HL-60 (cell line): ENCODE measurements at regions not wholly inside any gene's neighbourhood (a gene's known extent, or its start where the extent isn't known, plus 50 kb on each side); places are given as distances from the start of the nearest gene placed in this dataset.

Experiments used
- DNase-seq, 2 experiments: peaks; one replicate each; pipeline ENCODE4 v3.0.0-alpha.2; 2010 to 2020; ENCODE audit warnings: low read depth in 1 of 2, low spot score in 1 of 2
- H3K27ac ChIP-seq: fragments of 250-450 bp; sonication (Bioruptor Pico); replicated peaks from 2 replicates; pipeline ENCODE4 v1.5.1; 2020; ENCODE audit warnings: mild to moderate bottlenecking, moderate library complexity
- H3K27me3 ChIP-seq: fragments of 250-450 bp; sonication (Bioruptor Pico); 2 replicates; pipeline ENCODE4 v1.5.1; 2021; ENCODE audit warnings: mild to moderate bottlenecking, moderate library complexity; ENCODE audit not compliant: insufficient read depth, poor library complexity, severe bottlenecking
- H3K4me3 ChIP-seq: replicated peaks from 2 replicates; pipeline ENCODE4 v1.5.1; 2011; ENCODE audit warnings: mild to moderate bottlenecking, control low read depth, low read length; ENCODE audit not compliant: insufficient read depth
- GABPA ChIP-seq: IDR thresholded peaks from 2 replicates; pipeline ENCODE4 v1.6.1; 2012; ENCODE audit warnings: low read depth
- POLR2AphosphoS5 ChIP-seq: IDR thresholded peaks from 2 replicates; pipeline ENCODE4 v1.6.1; 2012; ENCODE audit warnings: low read depth
- SPI1 ChIP-seq: IDR thresholded peaks from 2 replicates; pipeline ENCODE4 v1.6.1; 2012; ENCODE audit warnings: low read depth, mild to moderate bottlenecking, borderline replicate concordance
- TF ChIP-seq, protein P1 (sequence below): IDR thresholded peaks from one replicate; pipeline ENCODE4 v1.5.1; 2011; ENCODE audit warnings: low read length, control low read depth, inconsistent platforms; ENCODE audit not compliant: insufficient read depth
- TF ChIP-seq, protein P2 (sequence below): IDR thresholded peaks from 2 replicates; pipeline ENCODE4 v1.6.1; 2012; ENCODE audit warnings: low read depth; ENCODE audit not compliant: insufficient replicate concordance

DNA sequence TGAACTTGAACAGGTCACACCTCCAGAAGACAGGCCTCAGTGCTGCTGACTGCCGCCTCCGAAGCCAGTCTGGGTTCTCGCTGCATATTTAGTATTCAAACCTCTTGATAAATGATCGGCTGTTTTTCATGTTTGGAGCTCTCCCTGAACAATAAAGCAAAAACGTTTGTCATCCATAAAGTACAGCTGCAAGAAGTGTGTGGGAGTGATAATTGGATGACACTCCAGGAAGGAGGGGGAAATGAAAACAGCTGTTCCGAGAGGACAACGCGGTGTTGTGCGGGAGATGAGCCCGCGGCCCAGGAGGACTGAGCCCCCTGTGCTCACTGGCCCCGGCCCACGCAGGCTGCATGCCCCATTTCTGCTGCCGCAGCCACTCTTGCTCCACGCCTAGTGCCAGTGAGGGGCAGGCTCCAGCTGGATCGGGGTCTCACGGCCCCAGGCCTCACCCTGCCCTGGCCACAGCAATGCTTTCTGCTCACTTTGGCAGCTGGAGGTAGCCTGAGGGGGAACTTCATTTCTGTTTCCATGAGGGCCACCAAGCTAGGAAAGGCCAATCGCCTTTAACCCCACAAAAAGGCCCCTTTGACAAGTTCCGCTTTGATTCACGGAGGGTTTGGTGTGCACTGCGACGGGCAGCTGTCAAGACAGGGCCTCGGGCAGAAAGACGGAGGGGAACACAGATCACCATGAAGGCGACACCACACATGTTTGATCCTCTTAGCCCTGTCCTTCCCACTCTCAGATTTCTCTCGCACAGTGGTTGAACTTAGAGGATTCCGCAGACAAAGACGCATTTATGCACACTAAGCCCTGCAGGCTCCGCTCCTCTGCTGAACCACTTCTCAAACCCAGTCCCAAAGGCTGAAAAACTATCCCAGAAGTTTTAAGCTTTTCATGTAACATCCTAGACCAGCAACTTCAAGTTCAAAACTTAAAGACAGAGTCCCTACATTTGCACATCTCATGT, 537.6 kb downstream of the EFNB2 start:
- no peaks in the 10 kb centered on the region for H3K27me3 ChIP-seq
- no peak overlapping the region for H3K4me3 ChIP-seq
- TF ChIP-seq GABPA (no peak), SPI1 (no peak), POLR2AphosphoS5 (no peak)
- TF ChIP-seq, protein P1, sequence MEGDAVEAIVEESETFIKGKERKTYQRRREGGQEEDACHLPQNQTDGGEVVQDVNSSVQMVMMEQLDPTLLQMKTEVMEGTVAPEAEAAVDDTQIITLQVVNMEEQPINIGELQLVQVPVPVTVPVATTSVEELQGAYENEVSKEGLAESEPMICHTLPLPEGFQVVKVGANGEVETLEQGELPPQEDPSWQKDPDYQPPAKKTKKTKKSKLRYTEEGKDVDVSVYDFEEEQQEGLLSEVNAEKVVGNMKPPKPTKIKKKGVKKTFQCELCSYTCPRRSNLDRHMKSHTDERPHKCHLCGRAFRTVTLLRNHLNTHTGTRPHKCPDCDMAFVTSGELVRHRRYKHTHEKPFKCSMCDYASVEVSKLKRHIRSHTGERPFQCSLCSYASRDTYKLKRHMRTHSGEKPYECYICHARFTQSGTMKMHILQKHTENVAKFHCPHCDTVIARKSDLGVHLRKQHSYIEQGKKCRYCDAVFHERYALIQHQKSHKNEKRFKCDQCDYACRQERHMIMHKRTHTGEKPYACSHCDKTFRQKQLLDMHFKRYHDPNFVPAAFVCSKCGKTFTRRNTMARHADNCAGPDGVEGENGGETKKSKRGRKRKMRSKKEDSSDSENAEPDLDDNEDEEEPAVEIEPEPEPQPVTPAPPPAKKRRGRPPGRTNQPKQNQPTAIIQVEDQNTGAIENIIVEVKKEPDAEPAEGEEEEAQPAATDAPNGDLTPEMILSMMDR = no peak
- TF ChIP-seq, protein P2, sequence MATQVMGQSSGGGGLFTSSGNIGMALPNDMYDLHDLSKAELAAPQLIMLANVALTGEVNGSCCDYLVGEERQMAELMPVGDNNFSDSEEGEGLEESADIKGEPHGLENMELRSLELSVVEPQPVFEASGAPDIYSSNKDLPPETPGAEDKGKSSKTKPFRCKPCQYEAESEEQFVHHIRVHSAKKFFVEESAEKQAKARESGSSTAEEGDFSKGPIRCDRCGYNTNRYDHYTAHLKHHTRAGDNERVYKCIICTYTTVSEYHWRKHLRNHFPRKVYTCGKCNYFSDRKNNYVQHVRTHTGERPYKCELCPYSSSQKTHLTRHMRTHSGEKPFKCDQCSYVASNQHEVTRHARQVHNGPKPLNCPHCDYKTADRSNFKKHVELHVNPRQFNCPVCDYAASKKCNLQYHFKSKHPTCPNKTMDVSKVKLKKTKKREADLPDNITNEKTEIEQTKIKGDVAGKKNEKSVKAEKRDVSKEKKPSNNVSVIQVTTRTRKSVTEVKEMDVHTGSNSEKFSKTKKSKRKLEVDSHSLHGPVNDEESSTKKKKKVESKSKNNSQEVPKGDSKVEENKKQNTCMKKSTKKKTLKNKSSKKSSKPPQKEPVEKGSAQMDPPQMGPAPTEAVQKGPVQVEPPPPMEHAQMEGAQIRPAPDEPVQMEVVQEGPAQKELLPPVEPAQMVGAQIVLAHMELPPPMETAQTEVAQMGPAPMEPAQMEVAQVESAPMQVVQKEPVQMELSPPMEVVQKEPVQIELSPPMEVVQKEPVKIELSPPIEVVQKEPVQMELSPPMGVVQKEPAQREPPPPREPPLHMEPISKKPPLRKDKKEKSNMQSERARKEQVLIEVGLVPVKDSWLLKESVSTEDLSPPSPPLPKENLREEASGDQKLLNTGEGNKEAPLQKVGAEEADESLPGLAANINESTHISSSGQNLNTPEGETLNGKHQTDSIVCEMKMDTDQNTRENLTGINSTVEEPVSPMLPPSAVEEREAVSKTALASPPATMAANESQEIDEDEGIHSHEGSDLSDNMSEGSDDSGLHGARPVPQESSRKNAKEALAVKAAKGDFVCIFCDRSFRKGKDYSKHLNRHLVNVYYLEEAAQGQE = no peak
- DNase-seq = no peak
- no peak overlapping the region for H3K27ac ChIP-seq

DNA sequence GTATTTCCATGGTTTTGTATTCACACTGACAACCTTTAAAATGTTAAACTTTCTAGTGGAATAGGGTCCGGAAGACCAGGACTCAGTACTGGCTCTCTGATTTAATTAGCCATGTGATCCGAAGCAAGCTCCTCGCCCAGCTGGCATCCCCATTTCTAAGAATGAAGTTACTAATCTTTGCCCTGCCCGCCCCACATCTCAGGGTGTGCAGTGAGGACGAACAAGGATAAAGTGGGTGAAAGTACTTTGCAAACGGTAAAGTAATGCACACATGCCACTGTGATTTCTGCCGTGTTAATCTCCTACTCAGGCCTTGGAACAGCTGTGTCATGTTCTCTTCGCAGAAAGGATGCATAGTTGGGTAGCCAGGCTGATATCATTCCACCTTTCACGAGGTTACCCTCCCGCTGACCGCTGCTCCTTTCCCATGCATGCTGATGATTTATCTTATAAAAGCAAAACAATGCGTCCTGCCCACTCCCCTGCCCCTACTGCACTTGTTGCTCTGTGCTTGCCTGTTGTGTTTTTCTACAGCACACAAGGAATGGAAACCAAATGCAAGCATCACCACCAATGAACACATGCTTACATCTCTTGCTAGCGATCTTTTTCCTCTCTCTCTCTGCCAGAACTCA, 539.0 kb downstream of the EFNB2 start:
- TF ChIP-seq POLR2AphosphoS5 (no peak), SPI1 (no peak), GABPA (no peak)
- TF ChIP-seq, protein P2 = no peak
- TF ChIP-seq, protein P1 = no peak
- no peak for DNase-seq
- H3K27me3 ChIP-seq = no peaks in the 10 kb centered on the region
- H3K27ac ChIP-seq = no peak overlapping the region
- no peak overlapping the region for H3K4me3 ChIP-seq

DNA sequence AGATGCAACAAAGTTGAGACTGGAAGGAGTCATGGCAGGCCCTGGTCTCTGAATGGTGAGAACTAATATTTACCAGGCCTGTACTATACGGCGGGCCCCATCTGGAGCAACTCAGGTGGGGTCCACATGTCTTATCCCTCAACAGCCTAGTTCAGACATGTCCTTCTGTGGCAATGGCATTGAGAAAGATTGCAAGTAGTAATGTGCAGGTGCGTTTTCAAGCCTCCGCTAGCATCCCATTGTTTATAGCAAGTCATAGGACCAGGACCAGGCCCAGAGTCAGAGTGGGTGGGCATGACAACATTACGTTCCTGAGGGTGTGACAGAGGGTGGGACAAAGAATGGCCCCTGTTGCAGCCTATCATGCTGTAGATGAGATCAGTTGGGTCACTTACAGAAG, 541.1 kb downstream of the EFNB2 start:
- TF ChIP-seq, protein P2 = no peak
- TF ChIP-seq GABPA = no peak
- no peak for TF ChIP-seq POLR2AphosphoS5
- TF ChIP-seq, protein P1 = no peak
- TF ChIP-seq SPI1 = no peak
- Histone ChIP-seq H3K27me3 (no peaks in the 10 kb centered on the region), H3K27ac (no peak overlapping the region), H3K4me3 (no peak overlapping the region)
- no peak for DNase-seq
